ENCODE measurements at regions not wholly inside any gene's neighbourhood (a gene's known extent, or its start where the extent isn't known, plus 50 kb on each side); places are given as distances from the start of the nearest gene placed in this dataset.

DNA sequence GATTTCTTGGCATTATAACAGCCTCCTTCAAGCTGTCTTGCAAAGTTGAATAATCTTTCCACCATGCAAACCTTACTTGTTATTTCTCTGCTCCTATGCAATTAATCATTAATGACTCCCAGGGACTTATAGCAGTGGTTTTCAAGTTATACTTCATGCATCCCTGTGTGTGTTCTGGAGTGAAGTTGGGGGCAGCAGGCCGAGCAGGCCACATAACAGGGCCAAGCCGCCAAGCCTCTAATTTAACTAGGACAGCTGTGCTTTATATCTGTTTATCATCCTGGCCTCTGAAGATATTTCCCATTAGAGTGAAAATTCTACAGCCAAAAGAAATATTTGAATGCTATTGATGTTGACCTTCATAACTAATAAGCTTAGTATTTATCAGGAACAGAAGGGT lies 133.5 kb upstream of the PAK3 start:
- Histone ChIP-seq H3K9me3 (ENCODE audit: control insufficient read depth, insufficient read depth, low read length) (no peaks in the 10 kb centered on the region), H3K4me2 (ENCODE audit: low read length) (no peak overlapping the region), H3K4me3 (ENCODE audit: low read length) (no peak overlapping the region), H3K4me1 (ENCODE audit: control insufficient read depth, low read length) (no peaks in the 10 kb centered on the region), H3K36me3 (ENCODE audit: control insufficient read depth, low read length) (no peaks in the 10 kb centered on the region), H3K27me3 (ENCODE audit: control insufficient read depth, low read length) (no peaks in the 10 kb centered on the region), H4K20me1 (ENCODE audit: control insufficient read depth, insufficient read depth, low read depth, low read length) (no peaks in the 10 kb centered on the region), H3K79me2 (ENCODE audit: control insufficient read depth, low read length) (no peaks in the 10 kb centered on the region), H3F3A (ENCODE audit: control insufficient read depth, insufficient read depth) (no peaks in the 10 kb centered on the region), H3K9me2 (replicated peaks; ENCODE audit: control insufficient read depth, low read length) (no peaks in the 10 kb centered on the region), H3K27ac (ENCODE audit: low read depth, low read length) (no peak overlapping the region)
- no peak for TF ChIP-seq CTCF (IDR thresholded peaks at IDR 0.05; ENCODE audit: low read depth, low read length, poor library complexity, severe bottlenecking)
- TF ChIP-seq EZH2phosphoT487 (IDR thresholded peaks at IDR 0.05; ENCODE audit: borderline replicate concordance, low read length), result no peak

- no peaks in the 10 kb centered on the region for H3K36me3 ChIP-seq (ENCODE audit: control insufficient read depth, low read length)
- H3F3A ChIP-seq (ENCODE audit: control insufficient read depth, insufficient read depth), result no peaks in the 10 kb centered on the region
- TF ChIP-seq EZH2phosphoT487 (IDR thresholded peaks at IDR 0.05; ENCODE audit: borderline replicate concordance, low read length), result no peak
- TF ChIP-seq CTCF (IDR thresholded peaks at IDR 0.05; ENCODE audit: low read depth, low read length, poor library complexity, severe bottlenecking), result no peak
- no peak overlapping the region for H3K27ac ChIP-seq (ENCODE audit: low read depth, low read length)
- H3K9me2 ChIP-seq (replicated peaks; ENCODE audit: control insufficient read depth, low read length), result no peaks in the 10 kb centered on the region
- H3K27me3 ChIP-seq (ENCODE audit: control insufficient read depth, low read length), result no peaks in the 10 kb centered on the region
- no peaks in the 10 kb centered on the region for H3K79me2 ChIP-seq (ENCODE audit: control insufficient read depth, low read length)
- H4K20me1 ChIP-seq (ENCODE audit: control insufficient read depth, insufficient read depth, low read depth, low read length), result no peaks in the 10 kb centered on the region
- no peaks in the 10 kb centered on the region for H3K4me1 ChIP-seq (ENCODE audit: control insufficient read depth, low read length)
- H3K4me3 ChIP-seq (ENCODE audit: low read length), result no peak overlapping the region
- no peaks in the 10 kb centered on the region for H3K9me3 ChIP-seq (ENCODE audit: control insufficient read depth, insufficient read depth, low read length)
- no peak overlapping the region for H3K4me2 ChIP-seq (ENCODE audit: low read length)
Measured at GRCh38 chrX:110955706-110956105, 140.3 kb upstream of the PAK3 start.

DNA sequence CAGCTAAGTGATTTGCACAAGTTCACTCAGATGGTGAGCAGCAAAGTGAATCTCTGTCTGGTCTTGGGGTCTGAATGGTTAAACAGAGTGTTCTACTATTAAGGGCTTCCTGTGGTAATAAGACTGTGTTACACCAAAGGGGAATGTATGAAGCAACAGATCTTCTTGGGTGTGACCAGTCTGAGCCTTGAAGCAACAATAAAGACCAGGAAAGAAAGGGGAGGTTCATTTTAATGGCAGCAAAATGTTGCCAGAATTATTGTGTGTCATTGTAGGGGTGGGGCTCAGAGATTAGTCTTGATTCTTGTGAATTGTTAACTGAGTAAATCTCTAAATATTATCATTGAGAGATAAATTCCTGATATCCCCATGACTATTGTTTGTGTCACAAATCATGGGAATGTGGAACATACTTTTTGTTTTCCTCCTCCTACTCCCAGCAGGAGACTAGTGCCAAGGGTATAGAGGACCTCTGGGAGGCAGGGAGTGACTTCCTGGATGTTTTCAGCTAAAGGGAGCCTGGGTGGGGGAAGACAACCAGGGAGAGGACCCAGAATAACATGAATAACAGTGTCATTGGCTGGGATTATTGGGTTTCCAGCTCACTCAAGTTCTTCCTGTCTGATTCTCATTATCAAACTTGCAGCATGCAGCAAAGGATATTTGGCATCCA lies 141.4 kb upstream of the PAK3 start:
- no peaks in the 10 kb centered on the region for H4K20me1 ChIP-seq (ENCODE audit: control insufficient read depth, insufficient read depth, low read depth, low read length)
- no peaks in the 10 kb centered on the region for H3K27me3 ChIP-seq (ENCODE audit: control insufficient read depth, low read length)
- H3K4me1 ChIP-seq (ENCODE audit: control insufficient read depth, low read length), result no peaks in the 10 kb centered on the region
- H3K79me2 ChIP-seq (ENCODE audit: control insufficient read depth, low read length), result no peaks in the 10 kb centered on the region
- TF ChIP-seq EZH2phosphoT487 (IDR thresholded peaks at IDR 0.05; ENCODE audit: borderline replicate concordance, low read length) (no peak), CTCF (IDR thresholded peaks at IDR 0.05; ENCODE audit: low read depth, low read length, poor library complexity, severe bottlenecking) (no peak)
- no peaks in the 10 kb centered on the region for H3K9me3 ChIP-seq (ENCODE audit: control insufficient read depth, insufficient read depth, low read length)
- no peak overlapping the region for H3K4me2 ChIP-seq (ENCODE audit: low read length)
- H3K4me3 ChIP-seq (ENCODE audit: low read length), result no peak overlapping the region
- no peak overlapping the region for H3K27ac ChIP-seq (ENCODE audit: low read depth, low read length)
- H3K9me2 ChIP-seq (replicated peaks; ENCODE audit: control insufficient read depth, low read length), result no peaks in the 10 kb centered on the region
- no peaks in the 10 kb centered on the region for H3F3A ChIP-seq (ENCODE audit: control insufficient read depth, insufficient read depth)
- no peaks in the 10 kb centered on the region for H3K36me3 ChIP-seq (ENCODE audit: control insufficient read depth, low read length)

Measured in DOHH2 (cell line).